HCT116 (cell line): ENCODE measurements at regions not wholly inside any gene's neighbourhood (a gene's known extent, or its start where the extent isn't known, plus 50 kb on each side); places are given as distances from the start of the nearest gene placed in this dataset.

Experiments
- ATAC-seq: fragments of 200-7000 bp; cut with Tn5 transposase; 2 replicates; pipeline ENCODE4 v1.9.1; 2020; ENCODE audit warnings: mild to moderate bottlenecking, moderate library complexity
- BruUV-seq: library from RNA; stranded (reverse); fragments of 400-500 nt; replicated peaks from 2 replicates; lab custom pipeline; 2021; lab: Mats Ljungman, UMichigan
- CTCF ChIA-PET: fragments of 300-600 bp; sonication (Branson Sonifier 250); formaldehyde crosslinking; loops from one replicate; lab custom pipeline; 2021; ENCODE audit warnings: antibody characterized with exemption; lab: Charles Lee
- POLR2A ChIA-PET: fragments of 300-600, 350-600 bp; sonication (Branson Sonifier 250); formaldehyde crosslinking; loops from one replicate; lab custom pipeline; 2021; ENCODE audit warnings: antibody characterized with exemption; lab: Charles Lee
- RAD21 ChIA-PET, 2 experiments: fragments of 300-600 bp; sonication (Branson Sonifier 250); formaldehyde crosslinking; loops; one replicate each; lab custom pipeline; 2023; ENCODE audit warnings: low total read pairs in 2 of 2; ENCODE audit not compliant: uncharacterized antibody in 2 of 2, unreplicated experiment in 2 of 2, low non-redundant PET in 1 of 2; lab: Charles Lee
- DNase-seq: peaks from one replicate; pipeline ENCODE4 v3.0.0-alpha.2; 2010; ENCODE audit warnings: low read depth, low spot score
- H2AFZ ChIP-seq: fragments of 200-600 bp; shearing (Covaris generic), sonication (generic); 2 replicates; pipeline ENCODE4 v1.6.1; 2017; ENCODE audit warnings: low read depth, mixed run types, mixed read lengths, antibody characterized with exemption, low read length; ENCODE audit not compliant: poor library complexity, severe bottlenecking
- H3K27ac ChIP-seq: 2 replicates; pipeline ENCODE4 v1.5.1; 2012; ENCODE audit warnings: low read depth, low read length
- H3K27me3 ChIP-seq: fragments of 200-600 bp; sonication (generic); 2 replicates; pipeline ENCODE4 v1.6.1; 2016; ENCODE audit warnings: mixed run types, low read length, mixed read lengths; ENCODE audit not compliant: insufficient read depth
- H3K36me3 ChIP-seq, 2 experiments: fragments of 200-500 bp in 1 of 2; fragments of 200-600 bp in 1 of 2; sonication (Bioruptor generic) in 1 of 2; sonication (generic) in 1 of 2; 2 replicates each; pipeline versions ENCODE4 v1.5.1 to v1.6.1; 2014 to 2016; ENCODE audit warnings: low read length in 2 of 2, inconsistent platforms in 1 of 2, mixed read lengths in 1 of 2, mixed run types in 1 of 2; ENCODE audit not compliant: insufficient read depth in 2 of 2, control insufficient read depth in 1 of 2
- H3K4me1 ChIP-seq, 2 experiments: fragments of 200-600 bp in 1 of 2; sonication (generic) in 1 of 2; 2 replicates each; pipeline versions ENCODE4 v1.5.1 to v1.6.1; 2012 to 2017; ENCODE audit warnings: low read length in 2 of 2, inconsistent platforms in 1 of 2, mild to moderate bottlenecking in 1 of 2, mixed read lengths in 1 of 2, mixed run types in 1 of 2, moderate library complexity in 1 of 2; ENCODE audit not compliant: insufficient read depth in 2 of 2, control insufficient read depth in 1 of 2
- H3K4me2 ChIP-seq: fragments of 200-600 bp; sonication (generic); 2 replicates; pipeline ENCODE4 v1.6.1; 2017; ENCODE audit warnings: mixed run types, low read length, mixed read lengths
- H3K4me3 ChIP-seq, 2 experiments: fragments of 200-600 bp in 1 of 2; sonication (generic) in 1 of 2; replicated peaks in 1 of 2; 2 replicates each; pipeline ENCODE4 v1.5.1; 2011 to 2016; ENCODE audit warnings: low read length in 2 of 2, control low read depth in 1 of 2, low read depth in 1 of 2, mild to moderate bottlenecking in 1 of 2, mixed read lengths in 1 of 2, mixed run types in 1 of 2
- H3K79me2 ChIP-seq: fragments of 200-600 bp; sonication (generic); 2 replicates; pipeline ENCODE4 v1.6.1; 2017; ENCODE audit warnings: mild to moderate bottlenecking, mixed run types, low read length, moderate library complexity, mixed read lengths; ENCODE audit not compliant: insufficient read depth
- H3K9ac ChIP-seq: fragments of 200-600 bp; sonication (generic); 2 replicates; pipeline ENCODE4 v1.6.1; 2016; ENCODE audit warnings: low read length, mixed read lengths
- H3K9me2 ChIP-seq: fragments of 200-600 bp; sonication (generic), shearing (Covaris generic); 2 replicates; pipeline ENCODE4 v1.6.1; 2017; ENCODE audit warnings: mixed run types, mild to moderate bottlenecking, moderate library complexity; ENCODE audit not compliant: insufficient read depth
- H3K9me3 ChIP-seq, 2 experiments: fragments of 200-500 bp in 1 of 2; fragments of 200-600 bp in 1 of 2; sonication (Bioruptor generic) in 1 of 2; sonication (generic) in 1 of 2; 2 replicates each; pipeline ENCODE4 v1.6.1; 2014 to 2017; ENCODE audit warnings: low read length in 2 of 2, mixed read lengths in 2 of 2, inconsistent platforms in 1 of 2, low read depth in 1 of 2, mild to moderate bottlenecking in 1 of 2, mixed run types in 1 of 2, moderate library complexity in 1 of 2; ENCODE audit not compliant: control insufficient read depth in 1 of 2, insufficient read depth in 1 of 2
- H4K20me1 ChIP-seq: fragments of 200-600 bp; sonication (generic), shearing (Covaris generic); 2 replicates; pipeline ENCODE4 v1.6.1; 2017; ENCODE audit warnings: mixed run types, mild to moderate bottlenecking, moderate library complexity; ENCODE audit not compliant: insufficient read depth
- CBX3 ChIP-seq: IDR thresholded peaks from 2 replicates; pipeline ENCODE4 v1.6.1; 2012; ENCODE audit warnings: low read depth
- CEBPB ChIP-seq: IDR thresholded peaks from 2 replicates; pipeline ENCODE4 v1.6.1; 2012; ENCODE audit warnings: low read depth
- CTCF ChIP-seq, 3 experiments: fragments of 200-600 bp in 1 of 3; sonication (generic) in 1 of 3; IDR thresholded peaks in 2 of 3; conservative IDR thresholded peaks in 1 of 3; 2 replicates each; pipeline ENCODE4 v1.5.1; 2012 to 2017; ENCODE audit warnings: low read depth in 2 of 3, low read length in 2 of 3, antibody characterized with exemption in 1 of 3, borderline replicate concordance in 1 of 3, control low read depth in 1 of 3, mild to moderate bottlenecking in 1 of 3, mixed read lengths in 1 of 3, mixed run types in 1 of 3, moderate library complexity in 1 of 3; ENCODE audit not compliant: insufficient read depth in 1 of 3
- ELF1 ChIP-seq: IDR thresholded peaks from 2 replicates; pipeline ENCODE4 v1.6.1; 2012; ENCODE audit warnings: low read depth, borderline replicate concordance
- JUND ChIP-seq: IDR thresholded peaks from 2 replicates; pipeline ENCODE4 v1.6.1; 2012
- POLR2AphosphoS5 ChIP-seq: IDR thresholded peaks from 2 replicates; pipeline ENCODE4 v1.6.1; 2011; ENCODE audit warnings: mild to moderate bottlenecking, low read depth, low read length, moderate library complexity
- RAD21 ChIP-seq: IDR thresholded peaks from 2 replicates; pipeline ENCODE4 v1.6.1; 2012; ENCODE audit warnings: low read depth, mild to moderate bottlenecking
- REST ChIP-seq: IDR thresholded peaks from 2 replicates; pipeline ENCODE4 v1.6.1; 2012; ENCODE audit warnings: low read depth
- SP1 ChIP-seq: IDR thresholded peaks from 2 replicates; pipeline ENCODE4 v1.6.1; 2012; ENCODE audit warnings: low read depth
- SRF ChIP-seq: IDR thresholded peaks from 2 replicates; pipeline ENCODE4 v1.6.1; 2012; ENCODE audit warnings: low read depth
- TCF7L2 ChIP-seq: IDR thresholded peaks from 2 replicates; pipeline ENCODE4 v1.7.0; 2011; ENCODE audit warnings: borderline replicate concordance, inconsistent platforms; ENCODE audit not compliant: insufficient read depth, insufficient read length; ENCODE audit errors: extremely low read depth
- YY1 ChIP-seq: IDR thresholded peaks from 2 replicates; pipeline ENCODE4 v1.6.1; 2011; ENCODE audit warnings: low read length, low read depth, moderate library complexity, mild to moderate bottlenecking; ENCODE audit not compliant: insufficient replicate concordance; ENCODE audit errors: extremely low read depth
- ZFX ChIP-seq: fragments of 450-650 bp; IDR thresholded peaks from 2 replicates; pipeline ENCODE4 v1.6.1; 2017
- intact Hi-C: fragments of 100-400 bp; cut with micrococcal nuclease; formaldehyde crosslinking; loops from 2 replicates; pipeline ENCODE4 v1.10.0; 2022

- Histone ChIP-seq H3K9ac (no peak overlapping the region), H4K20me1 (no peaks in the 10 kb centered on the region), H3K4me2 (no peak overlapping the region), H2AFZ (peak overlapping the region; percentile 45), H3K4me3 (no peak overlapping the region), H3K9me3 (no peaks in the 10 kb centered on the region), H3K27me3 (no peaks in the 10 kb centered on the region), H3K27ac (no peak overlapping the region), H3K79me2 (no peaks in the 10 kb centered on the region), H3K4me1 (no peaks in the 10 kb centered on the region), H3K9me2 (no peaks in the 10 kb centered on the region), H3K36me3 (no peaks in the 10 kb centered on the region)
- intact Hi-C loops: no loop called here
- no peak for TF ChIP-seq CBX3
- no peak for TF ChIP-seq POLR2AphosphoS5
- TF ChIP-seq REST: no peak
- no peak for TF ChIP-seq ZFX
- no peak for TF ChIP-seq SRF
- ATAC-seq (no peak), DNase-seq (no peak)
- POLR2A ChIA-PET: no interaction called here
- BruUV-seq: no TSS peak
- CTCF ChIA-PET: no interaction called here
- RAD21 ChIA-PET: no interaction called here
Measured at GRCh38 chr4:162804351-162804924, 362.3 kb downstream of the NAF1 start.

GRCh38 chr4:162803378-162803777, 363.3 kb downstream of the NAF1 start:
- Histone ChIP-seq H3K4me2 (no peak overlapping the region), H3K4me1 (no peaks in the 10 kb centered on the region), H3K9ac (no peak overlapping the region), H3K27ac (no peak overlapping the region), H4K20me1 (no peaks in the 10 kb centered on the region), H3K36me3 (no peaks in the 10 kb centered on the region), H3K9me2 (no peaks in the 10 kb centered on the region), H2AFZ (no peak overlapping the region), H3K79me2 (no peaks in the 10 kb centered on the region), H3K9me3 (no peaks in the 10 kb centered on the region), H3K4me3 (no peak overlapping the region), H3K27me3 (no peaks in the 10 kb centered on the region)
- intact Hi-C loops: no loop called here
- DNase-seq (no peak), ATAC-seq (no peak)
- ChIA-PET RAD21 (no interaction called here), POLR2A (no interaction called here), CTCF (no interaction called here)
- BruUV-seq: no TSS peak
- TF ChIP-seq JUND (no peak), RAD21 (no peak), ELF1 (no peak), YY1 (no peak), CEBPB (no peak), CTCF (IDR thresholded peaks at IDR 0.05 in 2 of 3, conservative IDR thresholded peaks at IDR 0.05 in 1 of 3; ENCODE audit: borderline replicate concordance in 1 of 3, insufficient read depth in 1 of 3, low read depth in 2 of 3, low read length in 2 of 3) (no peak), TCF7L2 (no peak), SP1 (no peak)
